HG02970 (cell line): ENCODE measurements at regions not wholly inside any gene's neighbourhood (a gene's known extent, or its start where the extent isn't known, plus 50 kb on each side); places are given as distances from the start of the nearest gene placed in this dataset.
A peak's percentile ranks its signal among the peaks of the same experiment; 100 is the strongest.

Source experiments
- ATAC-seq: cut with Tn5 transposase; IDR thresholded peaks from one replicate; pipeline ENCODE4 v1.9.1; 2021; ENCODE audit warnings: mild to moderate bottlenecking, moderate library complexity, moderate number of reproducible peaks; ENCODE audit not compliant: unreplicated experiment, low FRiP score

GRCh38 chr10:20963721-20964595, 66.8 kb upstream of the NEBL start:
- ATAC-seq = no peak

- no peak for ATAC-seq
Measured at GRCh38 chr10:20963056-20963455, 65.9 kb upstream of the NEBL start.

DNA sequence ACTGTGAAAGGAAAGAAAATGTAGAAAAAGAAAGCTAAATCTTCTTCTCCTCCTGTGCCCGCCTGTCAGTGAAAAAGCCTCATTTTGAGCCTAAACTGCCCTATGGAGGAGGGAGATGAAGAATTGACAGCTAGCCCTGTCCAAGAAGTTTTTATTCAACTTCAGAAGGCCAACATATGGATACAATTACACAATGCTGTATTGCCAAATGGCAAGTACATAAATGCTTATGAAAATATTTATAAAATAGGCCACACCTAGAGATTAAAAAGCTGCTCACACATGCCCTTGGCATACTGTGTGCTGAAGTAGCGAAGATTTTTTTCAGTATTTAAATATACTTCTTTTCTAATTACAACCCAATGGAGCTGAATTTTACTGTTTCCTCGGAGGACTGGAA, 65.1 kb upstream of the NEBL start:
- no peak for ATAC-seq

DNA sequence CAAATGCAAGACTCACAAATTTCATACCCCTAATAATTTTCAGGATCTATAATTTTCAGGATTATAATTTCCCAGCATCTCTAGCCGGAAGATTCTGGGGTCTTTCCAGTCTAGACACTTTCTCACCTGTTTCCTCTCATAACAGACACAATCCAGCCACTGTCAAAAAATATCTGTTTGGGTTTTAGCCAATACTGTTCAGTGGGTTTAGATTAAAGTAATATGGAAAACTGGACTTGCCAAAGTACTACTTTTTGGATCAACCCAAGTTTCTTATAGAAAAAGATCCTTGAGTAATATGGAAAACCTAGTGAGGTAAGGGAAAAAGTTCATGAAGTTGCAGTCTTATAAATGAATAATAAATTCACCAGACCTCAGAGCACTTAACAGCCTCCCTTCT, 62.1 kb upstream of the NEBL start:
- ATAC-seq = no peak

DNA sequence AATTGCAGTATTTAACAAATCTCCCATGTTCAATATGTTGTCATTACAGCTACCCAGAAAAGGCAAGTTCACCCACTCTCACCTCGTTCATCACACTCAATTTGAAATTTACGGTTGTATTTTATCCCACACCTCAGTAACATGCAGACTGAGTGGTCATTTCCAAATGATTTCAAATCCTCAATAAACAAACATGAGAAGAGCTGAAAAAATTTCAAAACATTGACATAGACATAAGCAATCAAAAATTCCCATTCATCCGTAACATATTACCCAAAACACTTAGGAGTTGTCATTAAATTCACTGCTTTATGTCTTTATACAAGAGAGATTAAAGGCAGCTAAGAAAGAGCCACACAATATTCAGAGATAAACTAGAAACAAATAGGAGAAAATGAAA, 61.7 kb upstream of the NEBL start:
- no peak for ATAC-seq

- no peak for ATAC-seq
Measured at GRCh38 chr10:20958225-20958624, 61.1 kb upstream of the NEBL start.

GRCh38 chr10:20957744-20958143, 60.6 kb upstream of the NEBL start:
- ATAC-seq = no peak

DNA sequence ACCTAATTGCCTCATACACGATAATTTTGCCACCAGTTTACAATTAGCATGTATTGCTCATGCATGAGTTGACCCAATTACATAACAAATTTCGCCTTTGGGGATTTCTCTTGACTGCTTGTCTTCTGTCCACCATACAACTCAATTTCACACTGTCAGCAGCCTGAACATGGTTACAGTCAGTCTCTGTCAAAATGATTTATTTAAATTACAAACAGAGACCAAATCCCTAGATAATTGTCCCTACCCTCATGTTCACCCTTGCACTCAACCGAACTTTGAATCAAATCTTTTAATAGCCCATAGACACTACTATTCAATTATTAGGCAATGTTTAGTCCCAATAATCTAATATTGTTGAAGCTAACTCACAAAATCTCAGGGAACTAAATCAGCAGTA, 59.7 kb upstream of the NEBL start:
- no peak for ATAC-seq

DNA sequence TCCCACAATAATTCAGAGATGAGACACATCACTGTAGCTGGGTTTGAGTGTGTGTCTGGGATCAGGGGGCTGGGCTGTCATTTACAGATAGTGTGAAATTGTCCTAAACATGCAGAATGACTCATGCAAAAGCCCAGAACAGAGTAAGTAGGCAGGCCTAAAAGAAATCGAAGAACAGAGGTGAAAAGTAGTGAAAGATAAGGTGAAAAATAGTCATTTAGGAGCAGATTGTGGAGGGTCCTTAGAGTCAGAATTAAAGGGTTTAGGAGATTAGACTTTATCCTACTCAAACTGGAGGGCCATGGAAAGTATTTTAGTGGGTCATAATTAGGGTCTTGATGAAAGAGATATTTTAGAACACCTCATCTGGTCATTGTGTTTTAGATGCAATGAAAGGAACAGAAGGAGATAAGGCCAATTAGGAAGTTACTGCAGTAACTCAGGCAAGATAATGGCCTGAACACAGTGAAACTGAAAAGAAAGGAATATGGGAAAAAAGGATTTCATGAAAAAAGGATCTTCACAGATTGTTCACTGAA, 58.3 kb upstream of the NEBL start:
- ATAC-seq = no peak

DNA sequence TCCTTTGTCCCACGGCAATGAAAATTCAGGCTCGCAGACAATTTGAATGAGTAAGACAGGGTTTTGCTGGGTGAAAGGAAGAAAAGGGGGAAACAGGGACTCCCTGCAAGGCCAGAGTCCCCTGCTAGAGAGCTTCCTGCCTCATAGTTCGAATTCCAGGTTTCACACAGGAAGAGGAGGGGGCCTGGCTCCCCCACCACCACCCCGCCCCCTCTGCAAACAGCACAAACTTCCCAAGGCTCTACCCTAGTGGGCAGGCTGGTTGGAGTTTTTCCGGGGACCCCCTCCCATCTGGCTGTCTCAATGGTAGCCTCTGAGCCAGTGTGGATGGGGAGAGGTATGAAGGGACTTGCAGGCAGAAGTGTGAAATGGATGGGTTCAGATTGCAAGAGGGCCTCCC, 57.4 kb upstream of the NEBL start:
- no peak for ATAC-seq

DNA sequence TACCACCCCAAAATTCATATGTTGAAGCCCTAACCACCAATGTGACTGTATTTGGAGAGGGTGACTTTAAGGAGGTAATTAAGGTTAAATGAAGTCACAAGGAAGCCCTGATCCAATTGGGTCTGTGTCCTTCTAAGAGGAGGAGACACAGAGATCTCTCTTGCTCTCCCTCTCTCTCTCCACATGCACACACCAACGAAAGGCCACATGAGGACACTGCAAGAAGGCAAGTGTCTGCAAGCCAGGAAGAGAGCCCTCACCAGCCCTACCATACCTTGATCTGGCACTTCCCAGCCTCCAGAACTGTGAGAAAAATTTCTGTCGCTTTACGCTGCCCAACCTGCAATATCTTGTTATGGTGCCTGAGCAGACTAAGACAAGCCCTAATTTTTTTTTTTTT, 56.0 kb upstream of the NEBL start:
- ATAC-seq = no peak

- no peak for ATAC-seq
Measured at GRCh38 chr10:20949967-20950366, 52.9 kb upstream of the NEBL start.

GRCh38 chr10:20948686-20949327, 51.7 kb upstream of the NEBL start:
- ATAC-seq = peak; percentile 75
